ENCODE measurements at regions not wholly inside any gene's neighbourhood (a gene's known extent, or its start where the extent isn't known, plus 50 kb on each side); places are given as distances from the start of the nearest gene placed in this dataset.

DNA sequence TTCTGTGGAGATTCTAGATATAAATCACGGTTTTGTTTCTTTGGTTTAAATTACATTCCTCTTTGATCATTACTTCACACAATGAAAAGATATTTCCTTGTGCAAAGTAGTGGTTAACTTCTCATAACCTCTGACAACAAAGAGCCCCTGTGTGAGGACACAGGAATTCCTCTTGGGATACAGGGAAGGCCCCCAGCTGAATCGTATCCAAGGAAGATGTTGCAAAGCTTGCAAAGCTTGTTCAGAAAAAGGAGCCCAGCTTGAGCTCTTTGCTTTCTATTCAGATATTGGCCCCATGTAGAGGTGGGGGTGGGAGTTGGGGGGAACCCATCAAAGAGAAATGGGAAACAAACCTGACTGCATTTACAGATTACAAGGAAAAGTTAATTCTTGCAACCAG is 145.7 kb downstream of the RELL1 start:
- TF ChIP-seq, protein P1, sequence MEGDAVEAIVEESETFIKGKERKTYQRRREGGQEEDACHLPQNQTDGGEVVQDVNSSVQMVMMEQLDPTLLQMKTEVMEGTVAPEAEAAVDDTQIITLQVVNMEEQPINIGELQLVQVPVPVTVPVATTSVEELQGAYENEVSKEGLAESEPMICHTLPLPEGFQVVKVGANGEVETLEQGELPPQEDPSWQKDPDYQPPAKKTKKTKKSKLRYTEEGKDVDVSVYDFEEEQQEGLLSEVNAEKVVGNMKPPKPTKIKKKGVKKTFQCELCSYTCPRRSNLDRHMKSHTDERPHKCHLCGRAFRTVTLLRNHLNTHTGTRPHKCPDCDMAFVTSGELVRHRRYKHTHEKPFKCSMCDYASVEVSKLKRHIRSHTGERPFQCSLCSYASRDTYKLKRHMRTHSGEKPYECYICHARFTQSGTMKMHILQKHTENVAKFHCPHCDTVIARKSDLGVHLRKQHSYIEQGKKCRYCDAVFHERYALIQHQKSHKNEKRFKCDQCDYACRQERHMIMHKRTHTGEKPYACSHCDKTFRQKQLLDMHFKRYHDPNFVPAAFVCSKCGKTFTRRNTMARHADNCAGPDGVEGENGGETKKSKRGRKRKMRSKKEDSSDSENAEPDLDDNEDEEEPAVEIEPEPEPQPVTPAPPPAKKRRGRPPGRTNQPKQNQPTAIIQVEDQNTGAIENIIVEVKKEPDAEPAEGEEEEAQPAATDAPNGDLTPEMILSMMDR (IDR thresholded peaks at IDR 0.05) = no peak
- TF ChIP-seq EZH2 (IDR thresholded peaks at IDR 0.05) = no peak
- no peak for TF ChIP-seq EZH2phosphoT487 (IDR thresholded peaks at IDR 0.05)

Measured in neural progenitor cell (in vitro differentiated cells).